ENCODE measurements at regions not wholly inside any gene's neighbourhood (a gene's known extent, or its start where the extent isn't known, plus 50 kb on each side); places are given as distances from the start of the nearest gene placed in this dataset.
A peak's percentile ranks its signal among the peaks of the same experiment; 100 is the strongest.
"Not testable (repeated sequence)": the region's sequence is repeated elsewhere in the genome, so short reads cannot be mapped to it uniquely, and the experiment has no call there.

DNA sequence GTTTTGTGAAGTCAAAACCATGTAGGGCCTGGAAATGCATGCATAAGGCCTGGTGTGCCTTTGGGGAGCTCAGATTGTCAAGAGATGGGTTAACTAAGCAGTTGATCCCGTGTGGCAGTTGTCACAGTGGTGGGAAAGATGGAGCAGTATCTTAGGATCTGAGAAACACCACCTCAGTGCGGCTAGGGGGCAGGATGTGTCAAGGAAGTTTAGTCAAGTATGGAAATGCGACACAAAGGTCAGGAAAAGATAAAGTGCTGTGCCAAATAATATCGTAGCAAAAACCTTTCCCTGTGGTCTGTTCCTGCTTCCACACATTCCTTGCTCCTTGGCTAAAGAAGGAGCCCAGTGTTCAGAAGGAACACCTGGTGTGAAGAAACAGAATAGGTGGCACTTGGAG, 396.4 kb downstream of the EDEM1 start:
- no peak for ATAC-seq
- Mint-ChIP-seq H3K4me1 (no peaks in the 10 kb centered on the region), H3K27me3 (peaks cover 5 to 27% (median 6%) of the 10 kb centered on the region in 5 donors), H3K27ac (no peak overlapping the region), H3K36me3 (no peaks in the 10 kb centered on the region), H3K4me3 (no peak overlapping the region), H3K9me3 (peaks cover 0 to 12% (median 0%) of the 10 kb centered on the region in 9 donors)
- no peak for DNase-seq
- POLR2A ChIA-PET = no interaction called here

DNA sequence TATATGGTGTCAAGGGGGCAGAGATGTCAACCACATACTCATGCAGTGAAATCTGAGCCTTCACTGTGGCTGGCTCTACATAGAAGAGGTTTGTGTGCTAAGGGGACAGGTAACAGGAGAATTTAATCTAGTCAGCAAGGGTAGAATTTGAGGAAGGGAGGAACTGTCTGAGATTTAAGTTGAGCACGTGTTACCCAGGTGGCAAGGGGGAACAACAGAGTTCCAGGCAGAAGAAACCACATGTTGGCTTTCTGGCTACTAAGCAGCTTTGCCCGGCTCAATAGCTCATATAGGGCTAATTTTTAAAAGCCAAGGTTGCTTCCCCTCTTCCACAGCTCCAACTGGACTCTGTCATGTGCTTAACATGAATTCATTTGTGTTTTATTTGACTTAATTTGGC, 397.6 kb downstream of the EDEM1 start:
- no peak for ATAC-seq
- Mint-ChIP-seq H3K27ac (no peak overlapping the region), H3K4me3 (no peak overlapping the region), H3K36me3 (no peaks in the 10 kb centered on the region), H3K4me1 (no peaks in the 10 kb centered on the region), H3K27me3 (peaks cover 5 to 18% (median 6%) of the 10 kb centered on the region in 5 donors), H3K9me3 (peaks cover 0 to 12% (median 2%) of the 10 kb centered on the region in 9 donors)
- DNase-seq = no peak
- POLR2A ChIA-PET = no interaction called here

GRCh38 chr3:5606884-5607472, 419.5 kb downstream of the EDEM1 start:
- POLR2A ChIA-PET = no interaction called here
- H3K36me3 Mint-ChIP-seq = peaks cover 0 to 8% (median 0%) of the 10 kb centered on the region in 3 donors
- H3K9me3 Mint-ChIP-seq = peaks cover 3 to 36% (median 17%) of the 10 kb centered on the region in 9 donors
- ATAC-seq = no peak
- DNase-seq = no peak
- peaks cover 0 to 3% (median 0%) of the 10 kb centered on the region in 5 donors for H3K27me3 Mint-ChIP-seq
- no peak overlapping the region for H3K4me3 Mint-ChIP-seq
- H3K27ac Mint-ChIP-seq = no peak overlapping the region
- H3K4me1 Mint-ChIP-seq = no peaks in the 10 kb centered on the region

- POLR2A ChIA-PET = no interaction called here
- DNase-seq = no peak
- Mint-ChIP-seq H3K4me3 (no peak overlapping the region), H3K9me3 (peaks cover 0 to 31% (median 12%) of the 10 kb centered on the region in 9 donors), H3K4me1 (no peaks in the 10 kb centered on the region), H3K27ac (no peak overlapping the region), H3K36me3 (peaks cover 0 to 2% (median 0%) of the 10 kb centered on the region in 3 donors), H3K27me3 (peaks cover 0 to 2% (median 0%) of the 10 kb centered on the region in 5 donors)
- no peak for ATAC-seq
Observed at GRCh38 chr3:5607581-5607980, 420.1 kb downstream of the EDEM1 start.

GRCh38 chr3:5608971-5609370, 421.5 kb downstream of the EDEM1 start:
- ATAC-seq, H3K36me3 Mint-ChIP-seq, H3K4me1 Mint-ChIP-seq, H3K27me3 Mint-ChIP-seq, H3K27ac Mint-ChIP-seq, POLR2A ChIA-PET, DNase-seq, H3K4me3 Mint-ChIP-seq: not testable (repeated sequence)
- H3K9me3 Mint-ChIP-seq = peaks cover 0 to 23% (median 4%) of the 10 kb centered on the region in 9 donors

GRCh38 chr3:5613599-5613998, 426.1 kb downstream of the EDEM1 start:
- ATAC-seq (no peak), DNase-seq (no peak)
- H3K27ac Mint-ChIP-seq = no peak overlapping the region
- H3K4me1 Mint-ChIP-seq = no peaks in the 10 kb centered on the region
- H3K4me3 Mint-ChIP-seq = no peak overlapping the region
- POLR2A ChIA-PET = no interaction called here
- H3K36me3 Mint-ChIP-seq = no peaks in the 10 kb centered on the region
- H3K27me3 Mint-ChIP-seq = peaks cover 0 to 3% (median 2%) of the 10 kb centered on the region in 5 donors
- H3K9me3 Mint-ChIP-seq = peaks cover 0 to 14% (median 2%) of the 10 kb centered on the region in 9 donors

GRCh38 chr3:5616873-5617272, 429.4 kb downstream of the EDEM1 start:
- POLR2A ChIA-PET = no interaction called here
- H3K27me3 Mint-ChIP-seq = peaks cover 0 to 3% (median 2%) of the 10 kb centered on the region in 5 donors

GRCh38 chr3:5618170-5618569, 430.7 kb downstream of the EDEM1 start:
- POLR2A ChIA-PET = no interaction called here
- H3K4me3 Mint-ChIP-seq = no peak overlapping the region
- ATAC-seq = no peak

More at GRCh38 chr3:5616873-5617272, 429.4 kb downstream of the EDEM1 start:
- Mint-ChIP-seq H3K9me3 (peaks cover 2 to 14% (median 10%) of the 10 kb centered on the region in 9 donors), H3K36me3 (no peaks in the 10 kb centered on the region), H3K4me3 (no peak overlapping the region), H3K27ac (no peak overlapping the region), H3K4me1 (no peaks in the 10 kb centered on the region)
- DNase-seq (no peak), ATAC-seq (no peak)

GRCh38 chr3:5630406-5630805, 442.9 kb downstream of the EDEM1 start:
- ATAC-seq (no peak), DNase-seq (no peak)
- peaks cover 2 to 14% (median 6%) of the 10 kb centered on the region in 9 donors for H3K9me3 Mint-ChIP-seq
- H3K27ac Mint-ChIP-seq = no peak overlapping the region
- POLR2A ChIA-PET = no interaction called here
- H3K27me3 Mint-ChIP-seq = peaks cover 0 to 7% (median 0%) of the 10 kb centered on the region in 5 donors
- no peaks in the 10 kb centered on the region for H3K4me1 Mint-ChIP-seq
- H3K4me3 Mint-ChIP-seq = no peak overlapping the region
- no peaks in the 10 kb centered on the region for H3K36me3 Mint-ChIP-seq

More at GRCh38 chr3:5618170-5618569, 430.7 kb downstream of the EDEM1 start:
- H3K9me3 Mint-ChIP-seq = peaks cover 5 to 25% (median 14%) of the 10 kb centered on the region in 9 donors
- no peaks in the 10 kb centered on the region for H3K4me1 Mint-ChIP-seq
- peaks cover 0 to 4% (median 0%) of the 10 kb centered on the region in 3 donors for H3K36me3 Mint-ChIP-seq
- no peak for DNase-seq
- H3K27me3 Mint-ChIP-seq = peaks cover 0 to 3% (median 0%) of the 10 kb centered on the region in 5 donors
- no peak overlapping the region for H3K27ac Mint-ChIP-seq

- Mint-ChIP-seq H3K36me3 (peaks cover 0 to 8% (median 0%) of the 10 kb centered on the region in 3 donors), H3K9me3 (peaks cover 3 to 15% (median 8%) of the 10 kb centered on the region in 9 donors), H3K27me3 (peaks cover 0 to 7% (median 2%) of the 10 kb centered on the region in 5 donors), H3K27ac (no peak overlapping the region), H3K4me1 (no peaks in the 10 kb centered on the region), H3K4me3 (no peak overlapping the region)
- POLR2A ChIA-PET = no interaction called here
- no peak for DNase-seq
- ATAC-seq = no peak
Observed at GRCh38 chr3:5633960-5634359, 446.5 kb downstream of the EDEM1 start.

DNA sequence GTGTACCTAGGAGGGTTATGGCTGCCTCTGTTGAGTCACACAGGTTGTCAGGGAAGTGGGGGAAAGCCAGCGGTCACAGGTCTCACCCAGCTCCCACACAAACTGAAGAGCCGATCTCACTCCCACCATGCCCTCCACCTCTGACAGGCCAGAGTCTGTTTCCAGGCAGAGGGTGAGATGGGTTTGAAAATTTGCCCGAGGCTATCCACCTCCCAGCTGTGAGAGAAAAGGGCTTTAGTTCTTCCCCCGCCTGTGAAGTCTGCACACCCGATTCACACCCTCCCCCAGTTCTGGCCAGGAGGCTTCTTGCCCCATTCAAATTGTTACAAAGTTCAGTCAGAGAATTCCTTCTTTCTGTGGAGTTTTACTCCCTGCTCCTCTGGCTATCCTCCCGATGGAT, 446.9 kb downstream of the EDEM1 start:
- no peak overlapping the region for H3K4me3 Mint-ChIP-seq
- H3K9me3 Mint-ChIP-seq = peaks cover 3 to 15% (median 10%) of the 10 kb centered on the region in 9 donors
- H3K27ac Mint-ChIP-seq = no peak overlapping the region
- H3K36me3 Mint-ChIP-seq = peaks cover 0 to 8% (median 0%) of the 10 kb centered on the region in 3 donors
- no peak for ATAC-seq
- DNase-seq = no peak
- H3K4me1 Mint-ChIP-seq = no peaks in the 10 kb centered on the region
- POLR2A ChIA-PET = no interaction called here
- H3K27me3 Mint-ChIP-seq = peaks cover 0 to 7% (median 2%) of the 10 kb centered on the region in 5 donors

- peaks cover 0 to 8% (median 0%) of the 10 kb centered on the region in 3 donors for H3K36me3 Mint-ChIP-seq
- ATAC-seq (no peak), DNase-seq (no peak)
- no peaks in the 10 kb centered on the region for H3K4me1 Mint-ChIP-seq
- POLR2A ChIA-PET = no interaction called here
- no peak overlapping the region for H3K4me3 Mint-ChIP-seq
- H3K9me3 Mint-ChIP-seq = peaks cover 7 to 20% (median 10%) of the 10 kb centered on the region in 9 donors
- H3K27ac Mint-ChIP-seq = no peak overlapping the region
- peaks cover 0 to 10% (median 2%) of the 10 kb centered on the region in 5 donors for H3K27me3 Mint-ChIP-seq
Observed at GRCh38 chr3:5635746-5636145, 448.2 kb downstream of the EDEM1 start.

- no peak overlapping the region for H3K4me3 Mint-ChIP-seq
- H3K36me3 Mint-ChIP-seq = peaks cover 0 to 8% (median 0%) of the 10 kb centered on the region in 3 donors
- H3K27ac Mint-ChIP-seq = peak overlapping the region in 1 of 10 donors; percentile 69
- DNase-seq = no peak
- no peaks in the 10 kb centered on the region for H3K4me1 Mint-ChIP-seq
- ATAC-seq = no peak
- peaks cover 0 to 14% (median 2%) of the 10 kb centered on the region in 5 donors for H3K27me3 Mint-ChIP-seq
- POLR2A ChIA-PET = no interaction called here
- H3K9me3 Mint-ChIP-seq = peaks cover 8 to 28% (median 13%) of the 10 kb centered on the region in 9 donors
Observed at GRCh38 chr3:5638550-5638949, 451.0 kb downstream of the EDEM1 start.

Data from naive thymus-derived CD8-positive, alpha-beta T cell (primary cell).